ENCODE measurements at regions not wholly inside any gene's neighbourhood (a gene's known extent, or its start where the extent isn't known, plus 50 kb on each side); places are given as distances from the start of the nearest gene placed in this dataset.

GRCh38 chr6:170114187-170114945, 176.5 kb downstream of the DLL1 start:
- no peak overlapping the region for H3K4me3 ChIP-seq
- no peaks in the 10 kb centered on the region for H3K9me3 ChIP-seq
- no peak for TF ChIP-seq CTCF (IDR thresholded peaks at IDR 0.05)
- no peak for TF ChIP-seq POLR2A (IDR thresholded peaks at IDR 0.05)
- DNase-seq = peak; percentile 48
- no peaks in the 10 kb centered on the region for H3K36me3 ChIP-seq
- intact Hi-C loops (cut with DNase I) = no loop called here
- H3K4me1 ChIP-seq = no peaks in the 10 kb centered on the region
- WGBS, 2 donors = 81 to 88% methylated on average over 9 of the region's 9 CpGs
- no peaks in the 10 kb centered on the region for H3K27me3 ChIP-seq
- no peak overlapping the region for H3K27ac ChIP-seq

- H3K27ac ChIP-seq = no peak overlapping the region
- no peaks in the 10 kb centered on the region for H3K4me1 ChIP-seq
- TF ChIP-seq CTCF (IDR thresholded peaks at IDR 0.05) (no peak), EP300 (IDR thresholded peaks at IDR 0.05) (no peak), POLR2A (IDR thresholded peaks at IDR 0.05) (no peak), POLR2AphosphoS5 (IDR thresholded peaks at IDR 0.05) (no peak)
- intact Hi-C loops (cut with DNase I) = no loop called here
- no peak overlapping the region for H3K4me3 ChIP-seq
- H3K27me3 ChIP-seq = no peaks in the 10 kb centered on the region
- no peaks in the 10 kb centered on the region for H3K9me3 ChIP-seq
- no peaks in the 10 kb centered on the region for H3K36me3 ChIP-seq
- DNase-seq = peak; percentile 10
- 89 to 95% methylated on average over 3 of the region's 3 CpGs for WGBS, 2 donors
Measured at GRCh38 chr6:170113141-170113540, 177.7 kb downstream of the DLL1 start.

GRCh38 chr6:170112583-170112860, 178.4 kb downstream of the DLL1 start:
- TF ChIP-seq POLR2A (IDR thresholded peaks at IDR 0.05) (no peak), POLR2AphosphoS5 (IDR thresholded peaks at IDR 0.05) (no peak), EP300 (IDR thresholded peaks at IDR 0.05) (no peak), CTCF (IDR thresholded peaks at IDR 0.05) (no peak)
- intact Hi-C loops (cut with DNase I) = no loop called here
- no peaks in the 10 kb centered on the region for H3K27me3 ChIP-seq
- H3K4me3 ChIP-seq = no peak overlapping the region
- no peaks in the 10 kb centered on the region for H3K4me1 ChIP-seq
- no peaks in the 10 kb centered on the region for H3K9me3 ChIP-seq
- WGBS, 2 donors = 91 to 92% methylated on average over 4 of the region's 4 CpGs
- no peaks in the 10 kb centered on the region for H3K36me3 ChIP-seq
- H3K27ac ChIP-seq = no peak overlapping the region
- DNase-seq = peak; percentile 34

- no peaks in the 10 kb centered on the region for H3K4me1 ChIP-seq
- no peak for TF ChIP-seq POLR2AphosphoS5 (IDR thresholded peaks at IDR 0.05)
- TF ChIP-seq EP300 (IDR thresholded peaks at IDR 0.05) = no peak
- no peak for TF ChIP-seq POLR2A (IDR thresholded peaks at IDR 0.05)
- TF ChIP-seq CTCF (IDR thresholded peaks at IDR 0.05) = no peak
- no peaks in the 10 kb centered on the region for H3K36me3 ChIP-seq
- no peak overlapping the region for H3K4me3 ChIP-seq
- H3K27ac ChIP-seq = no peak overlapping the region
- no peaks in the 10 kb centered on the region for H3K9me3 ChIP-seq
- 79 to 84% methylated on average over 19 of the region's 19 CpGs for WGBS, 2 donors
- no peaks in the 10 kb centered on the region for H3K27me3 ChIP-seq
- DNase-seq = peak; percentile 49
- intact Hi-C loops (cut with DNase I) = no loop called here
Measured at GRCh38 chr6:170111816-170112582, 178.9 kb downstream of the DLL1 start.
